ENCODE measurements at regions not wholly inside any gene's neighbourhood (a gene's known extent, or its start where the extent isn't known, plus 50 kb on each side); places are given as distances from the start of the nearest gene placed in this dataset.

GRCh38 chr3:88398581-88398980, 248.8 kb downstream of the C3orf38 start:
- no peak for TF ChIP-seq EP300 (IDR thresholded peaks at IDR 0.05)
- TF ChIP-seq POLR2AphosphoS5 (IDR thresholded peaks at IDR 0.05), result no peak
- TF ChIP-seq CTCF (IDR thresholded peaks at IDR 0.05), result no peak
